ENCODE measurements at regions not wholly inside any gene's neighbourhood (a gene's known extent, or its start where the extent isn't known, plus 50 kb on each side); places are given as distances from the start of the nearest gene placed in this dataset.
"Not testable (repeated sequence)": the region's sequence is repeated elsewhere in the genome, so short reads cannot be mapped to it uniquely, and the experiment has no call there.

DNA sequence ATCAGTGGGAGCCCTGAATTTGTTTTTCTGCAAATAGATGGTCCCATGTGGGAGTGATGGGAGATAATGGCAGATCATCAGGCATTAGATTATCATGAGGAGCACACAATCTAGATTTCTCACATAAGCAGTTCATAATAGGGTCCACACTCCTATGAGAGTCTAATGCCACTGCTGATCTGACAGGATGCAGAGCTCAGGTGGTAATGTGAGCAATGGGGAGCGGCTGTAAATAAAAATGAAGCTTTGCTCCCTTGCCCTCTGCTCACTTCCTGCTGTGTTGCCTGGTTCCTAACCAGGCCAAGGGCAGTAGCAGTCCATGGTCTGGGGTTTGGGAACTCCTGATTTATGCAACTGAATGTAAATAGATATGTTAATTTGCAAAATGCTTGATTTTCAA is 538.6 kb downstream of the TRAM1L1 start:
- DNase-seq (ENCODE audit: low read depth in 2 of 2) = no peak

DNA sequence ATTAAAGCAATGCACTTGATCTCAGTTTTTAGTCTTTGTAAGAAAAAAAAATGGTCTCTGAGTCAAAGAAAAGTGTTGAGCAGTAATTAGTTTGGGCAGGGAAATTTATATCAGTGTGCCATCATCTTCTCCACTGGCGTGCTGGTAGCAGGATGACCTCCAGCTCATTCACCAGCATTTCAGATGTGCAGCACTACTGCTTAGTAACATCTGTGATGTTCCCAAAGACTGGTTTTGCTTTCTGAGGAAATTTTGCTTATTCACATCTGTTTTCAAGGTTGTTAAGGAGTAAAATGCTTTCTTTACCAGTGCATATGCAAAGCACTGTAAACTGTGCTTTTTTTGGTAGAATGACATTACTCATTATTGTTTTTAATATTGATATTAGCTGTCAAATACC is 540.4 kb downstream of the TRAM1L1 start:
- no peak for DNase-seq (ENCODE audit: low read depth in 2 of 2)

DNA sequence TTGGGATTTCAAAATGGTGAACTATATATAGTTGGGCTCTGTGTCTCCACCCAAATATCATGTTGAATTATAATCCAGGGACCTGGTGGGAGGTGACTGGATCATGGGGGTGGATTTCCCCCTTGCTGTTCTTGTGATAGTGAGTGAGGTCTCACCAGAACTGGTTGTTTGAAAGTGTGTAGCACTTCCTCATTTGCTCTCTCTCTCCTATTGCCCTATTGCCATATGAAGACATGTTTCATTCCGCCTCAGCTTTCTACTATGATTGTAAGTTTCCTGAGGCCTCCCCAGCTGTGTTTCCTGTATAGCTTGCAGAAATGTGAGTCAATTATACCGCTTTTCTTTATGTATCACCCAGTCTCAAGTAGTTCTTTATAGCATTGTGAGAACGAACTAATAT is 545.6 kb downstream of the TRAM1L1 start:
- no peak for DNase-seq (ENCODE audit: low read depth in 2 of 2)

GRCh38 chr4:116537828-116538227 is 547.5 kb downstream of the TRAM1L1 start:
- DNase-seq (ENCODE audit: low read depth in 2 of 2) = no peak

DNA sequence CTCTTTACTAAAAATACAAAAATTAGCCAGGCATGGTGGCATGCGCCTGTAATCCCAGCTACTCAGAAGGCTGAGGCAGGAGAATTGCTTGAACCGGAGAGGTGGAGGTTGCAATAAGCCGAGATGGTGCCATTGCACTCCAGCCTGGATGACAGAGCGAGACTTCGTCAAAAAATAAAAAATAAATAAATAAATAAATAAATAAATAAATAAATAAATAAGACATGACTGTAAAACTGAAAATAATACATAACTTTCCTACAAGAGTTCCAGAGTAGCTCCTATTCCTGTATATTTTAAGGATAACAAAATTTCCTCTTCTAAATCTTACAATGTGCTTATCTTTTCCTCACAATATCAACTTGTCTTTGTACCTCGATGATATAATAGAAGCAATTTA is 549.4 kb downstream of the TRAM1L1 start:
- not testable (repeated sequence) for DNase-seq (ENCODE audit: low read depth in 2 of 2)

- DNase-seq (ENCODE audit: low read depth in 2 of 2) = no peak
Measured at GRCh38 chr4:116531870-116532269, 553.5 kb downstream of the TRAM1L1 start.

- DNase-seq (ENCODE audit: low read depth in 2 of 2) = no peak
Measured at GRCh38 chr4:116531026-116531425, 554.4 kb downstream of the TRAM1L1 start.

DNA sequence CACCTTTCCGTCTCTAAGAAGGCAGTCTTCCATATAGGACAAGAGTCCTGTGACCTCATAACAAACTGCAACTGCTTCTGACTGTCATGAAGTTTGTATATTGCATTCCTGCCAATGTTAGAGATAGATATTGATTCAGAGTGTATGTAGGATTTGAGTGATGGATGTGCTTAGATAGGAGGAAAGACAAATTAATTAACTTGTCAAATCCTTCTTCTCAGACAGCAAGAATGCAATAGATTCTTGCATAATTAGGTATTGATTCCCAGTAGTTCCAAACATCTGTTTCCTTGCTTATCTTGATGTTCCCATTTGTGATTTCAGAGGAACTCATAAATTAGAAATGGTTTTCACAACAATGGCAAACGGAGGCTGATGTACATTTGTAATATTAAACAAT is 555.3 kb downstream of the TRAM1L1 start:
- no peak for DNase-seq (ENCODE audit: low read depth in 2 of 2)

DNA sequence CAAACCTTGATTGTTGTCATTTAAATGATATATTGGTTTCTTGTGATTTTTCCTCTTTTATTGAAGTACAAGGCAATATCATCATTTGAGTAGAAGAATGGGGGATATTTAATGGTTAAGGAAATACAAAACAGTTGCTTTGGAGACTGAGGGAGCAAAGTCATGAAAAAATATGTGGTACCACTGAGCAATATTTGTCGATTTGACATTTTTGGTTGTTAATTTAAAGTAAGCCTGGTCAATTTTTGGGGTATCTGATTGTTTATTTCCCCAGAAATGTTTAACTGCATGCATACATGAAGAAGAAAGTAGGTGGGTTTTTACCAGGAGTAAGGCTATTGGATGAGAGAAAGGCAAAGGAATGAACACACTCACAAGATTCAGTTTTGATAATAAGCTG is 556.2 kb downstream of the TRAM1L1 start:
- DNase-seq (ENCODE audit: low read depth in 2 of 2) = no peak

DNA sequence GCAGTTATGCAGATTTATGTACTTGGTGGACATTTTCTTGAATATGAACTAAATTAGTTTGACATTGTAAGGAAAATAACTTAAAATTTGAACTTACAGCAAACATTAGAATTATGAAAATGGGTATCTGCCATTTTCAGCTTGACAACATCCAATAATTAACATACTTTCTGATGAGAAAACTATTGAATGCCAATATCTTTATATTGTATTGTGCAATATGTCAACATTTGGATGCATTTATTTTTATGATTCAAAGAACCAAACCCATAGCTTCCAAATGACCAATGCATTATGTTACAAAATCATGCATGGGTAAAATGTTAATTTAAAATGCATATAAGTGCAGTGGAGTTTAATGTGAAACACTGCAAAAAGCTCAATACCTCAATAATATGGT is 562.5 kb downstream of the TRAM1L1 start:
- DNase-seq (ENCODE audit: low read depth in 2 of 2) = no peak

DNA sequence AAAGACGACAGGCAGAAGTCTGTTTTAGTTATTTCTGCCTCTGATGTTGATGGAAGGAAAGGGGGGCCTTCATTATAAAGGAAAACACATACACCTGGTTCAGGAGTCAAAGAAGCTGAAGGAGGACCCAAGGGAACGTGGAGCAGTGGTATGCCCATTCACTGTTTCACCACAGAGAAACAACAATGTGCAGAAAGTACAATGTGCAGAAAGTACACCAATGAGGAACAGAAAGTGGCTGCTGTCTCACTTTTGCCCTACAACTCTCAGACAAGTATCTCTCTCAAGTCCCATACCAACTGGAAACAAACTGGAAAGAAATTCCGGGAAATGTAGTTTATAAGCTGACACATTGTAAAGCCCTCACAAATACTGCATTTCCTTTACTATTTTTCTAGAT is 564.5 kb downstream of the TRAM1L1 start:
- no peak for DNase-seq (ENCODE audit: low read depth in 2 of 2)

- no peak for DNase-seq (ENCODE audit: low read depth in 2 of 2)
Measured at GRCh38 chr4:116516711-116517110, 568.7 kb downstream of the TRAM1L1 start.

GRCh38 chr4:116515959-116516358 is 569.4 kb downstream of the TRAM1L1 start:
- no peak for DNase-seq (ENCODE audit: low read depth in 2 of 2)

DNA sequence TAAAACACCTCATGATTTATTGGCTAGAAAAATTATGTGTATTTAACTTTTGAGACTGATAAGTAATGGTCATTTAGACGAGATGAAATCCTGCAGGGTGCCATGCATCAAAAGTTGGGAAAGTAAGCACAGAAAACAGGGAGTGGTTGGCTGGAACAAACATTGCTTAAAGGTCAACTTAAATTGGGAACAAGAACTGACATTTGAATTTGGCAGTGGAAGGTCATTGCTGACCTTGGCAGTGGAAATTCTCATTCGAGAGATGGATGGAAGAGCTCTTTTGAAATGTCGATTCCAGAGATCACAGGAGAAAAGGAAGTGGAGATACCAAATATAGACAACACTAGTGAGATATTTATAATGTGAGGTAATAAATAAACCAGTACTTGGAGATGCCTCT is 572.8 kb downstream of the TRAM1L1 start:
- no peak for DNase-seq (ENCODE audit: low read depth in 2 of 2)

DNA sequence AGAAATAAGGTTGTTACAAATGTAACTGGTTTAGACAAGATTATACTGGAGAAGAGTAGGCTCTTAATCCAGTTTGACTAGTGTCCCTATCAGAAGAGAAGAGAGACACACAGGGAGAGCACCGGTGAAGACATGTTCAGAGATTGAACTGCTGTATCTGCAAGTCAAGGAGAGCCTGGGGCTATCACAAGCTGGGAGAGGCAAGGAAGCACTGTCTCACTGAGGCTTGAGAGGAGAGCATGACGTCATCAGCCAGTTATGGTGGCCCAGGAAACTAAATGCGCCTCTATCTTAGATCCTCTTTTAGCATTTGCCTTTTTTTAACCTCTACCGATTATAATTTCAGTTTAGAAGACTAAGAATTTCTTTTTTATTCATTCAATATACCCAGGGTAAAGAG is 583.4 kb downstream of the TRAM1L1 start:
- DNase-seq (ENCODE audit: low read depth in 2 of 2) = no peak

DNA sequence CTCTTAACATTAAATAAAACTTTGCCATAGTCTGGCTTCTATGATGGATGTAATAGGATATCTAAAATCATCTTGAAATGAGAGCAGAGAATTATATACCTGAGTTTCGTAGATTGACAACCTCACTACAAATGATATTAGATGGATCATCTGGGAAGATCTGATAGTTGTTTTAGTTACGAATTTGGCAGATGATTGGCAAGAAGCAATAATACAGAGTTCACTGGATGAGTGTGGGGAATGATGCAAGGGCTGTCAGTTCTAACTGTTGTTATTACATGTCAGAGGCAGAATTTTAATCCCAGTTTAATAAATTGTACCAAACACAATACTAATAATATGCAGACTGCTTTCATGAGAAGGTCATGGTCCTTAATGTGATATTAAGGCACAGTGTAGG is 585.2 kb downstream of the TRAM1L1 start:
- DNase-seq (ENCODE audit: low read depth in 2 of 2) = no peak

GRCh38 chr4:116489739-116490138 is 595.6 kb downstream of the TRAM1L1 start:
- no peak for DNase-seq (ENCODE audit: low read depth in 2 of 2)

DNA sequence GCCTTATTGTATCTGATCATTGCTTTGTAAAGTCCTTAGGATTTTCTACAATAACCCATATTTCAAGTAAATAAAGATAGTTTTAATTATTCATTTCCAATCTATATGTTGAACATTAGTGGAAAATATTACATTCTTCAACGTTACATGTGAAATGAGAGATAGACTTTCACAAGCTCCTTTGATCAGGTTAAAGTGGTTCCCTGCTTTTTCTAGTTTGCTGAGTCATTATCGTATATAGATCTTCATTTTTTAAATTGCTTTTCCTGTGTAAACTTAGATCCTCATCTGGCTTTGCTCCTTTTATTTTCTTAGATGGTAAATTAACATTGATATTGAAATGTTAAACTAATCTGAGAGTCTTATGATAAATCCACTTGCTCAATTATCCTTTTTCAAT is 599.0 kb downstream of the TRAM1L1 start:
- DNase-seq (ENCODE audit: low read depth in 2 of 2) = no peak

- DNase-seq (ENCODE audit: low read depth in 2 of 2) = no peak
Measured at GRCh38 chr4:116480546-116480945, 604.8 kb downstream of the TRAM1L1 start.

DNA sequence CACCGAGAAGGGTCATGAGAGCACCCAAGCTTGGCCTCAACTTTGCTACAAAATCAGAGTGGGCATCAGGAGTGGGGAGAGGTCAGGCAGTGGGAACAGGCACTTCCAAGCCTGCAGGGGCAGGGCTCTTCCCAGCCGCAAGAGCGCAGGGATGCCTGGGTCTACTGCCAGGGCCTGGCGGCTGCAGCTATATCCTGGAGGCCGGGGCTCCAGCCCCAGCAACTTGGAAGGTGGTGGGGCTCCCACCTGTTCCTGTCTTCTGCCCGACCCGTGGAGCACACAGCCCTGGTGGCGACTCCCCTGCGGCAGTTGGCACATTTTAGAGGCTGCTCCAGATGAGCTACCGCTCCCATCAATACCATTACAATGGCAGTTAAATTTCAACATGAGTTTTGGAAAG is 607.0 kb downstream of the TRAM1L1 start:
- DNase-seq (ENCODE audit: low read depth in 2 of 2) = no peak

GRCh38 chr4:116469582-116469981 is 615.8 kb downstream of the TRAM1L1 start:
- no peak for DNase-seq (ENCODE audit: low read depth in 2 of 2)

GRCh38 chr4:116453127-116453526 is 632.2 kb downstream of the TRAM1L1 start:
- DNase-seq (ENCODE audit: low read depth in 2 of 2) = no peak

GRCh38 chr4:116449764-116450163 is 635.6 kb downstream of the TRAM1L1 start:
- DNase-seq (ENCODE audit: low read depth in 2 of 2) = no peak

GRCh38 chr4:116444117-116444516 is 641.3 kb downstream of the TRAM1L1 start:
- no peak for DNase-seq (ENCODE audit: low read depth in 2 of 2)
